AG08396 (cell line): ENCODE measurements at regions not wholly inside any gene's neighbourhood (a gene's known extent, or its start where the extent isn't known, plus 50 kb on each side); places are given as distances from the start of the nearest gene placed in this dataset.

Source experiments
- DNase-seq: peaks from one replicate; pipeline ENCODE4 v3.0.0; 2012; ENCODE audit warnings: low spot score, mixed read lengths

- no peak for DNase-seq
Measured at GRCh38 chr20:6956056-6956455, 188.6 kb downstream of the BMP2 start.

GRCh38 chr20:6956574-6956973 is 189.1 kb downstream of the BMP2 start:
- no peak for DNase-seq

- DNase-seq = no peak
Measured at GRCh38 chr20:6959900-6960312, 192.4 kb downstream of the BMP2 start.

GRCh38 chr20:6966721-6967120 is 199.2 kb downstream of the BMP2 start:
- no peak for DNase-seq

- DNase-seq = no peak
Measured at GRCh38 chr20:6974838-6975237, 207.4 kb downstream of the BMP2 start.

GRCh38 chr20:6975311-6975710 is 207.8 kb downstream of the BMP2 start:
- DNase-seq = no peak

GRCh38 chr20:6976106-6976900 is 208.8 kb downstream of the BMP2 start:
- no peak for DNase-seq

- no peak for DNase-seq
Measured at GRCh38 chr20:6979621-6980020, 212.1 kb downstream of the BMP2 start.

- DNase-seq = no peak
Measured at GRCh38 chr20:6993011-6993410, 225.5 kb downstream of the BMP2 start.

- no peak for DNase-seq
Measured at GRCh38 chr20:6993511-6993910, 226.0 kb downstream of the BMP2 start.

GRCh38 chr20:6994452-6994851 is 227.0 kb downstream of the BMP2 start:
- no peak for DNase-seq

GRCh38 chr20:6998909-6999308 is 231.4 kb downstream of the BMP2 start:
- no peak for DNase-seq

- no peak for DNase-seq
Measured at GRCh38 chr20:6999381-6999780, 231.9 kb downstream of the BMP2 start.

GRCh38 chr20:7003598-7003997 is 236.1 kb downstream of the BMP2 start:
- no peak for DNase-seq

- DNase-seq = no peak
Measured at GRCh38 chr20:7004801-7005200, 237.3 kb downstream of the BMP2 start.

GRCh38 chr20:7010527-7010926 is 243.0 kb downstream of the BMP2 start:
- DNase-seq = no peak

GRCh38 chr20:7015257-7015656 is 247.8 kb downstream of the BMP2 start:
- DNase-seq = no peak

- no peak for DNase-seq
Measured at GRCh38 chr20:7022597-7022996, 255.1 kb downstream of the BMP2 start.

- DNase-seq = no peak
Measured at GRCh38 chr20:7025635-7026034, 258.1 kb downstream of the BMP2 start.

GRCh38 chr20:7029019-7029418 is 261.5 kb downstream of the BMP2 start:
- DNase-seq = no peak

GRCh38 chr20:7031222-7031621 is 263.7 kb downstream of the BMP2 start:
- no peak for DNase-seq

GRCh38 chr20:7038029-7038428 is 270.5 kb downstream of the BMP2 start:
- no peak for DNase-seq

GRCh38 chr20:7057611-7058010 is 290.1 kb downstream of the BMP2 start:
- no peak for DNase-seq

- no peak for DNase-seq
Measured at GRCh38 chr20:7078804-7079203, 311.3 kb downstream of the BMP2 start.
